ENCODE measurements at regions not wholly inside any gene's neighbourhood (a gene's known extent, or its start where the extent isn't known, plus 50 kb on each side); places are given as distances from the start of the nearest gene placed in this dataset.

DNA sequence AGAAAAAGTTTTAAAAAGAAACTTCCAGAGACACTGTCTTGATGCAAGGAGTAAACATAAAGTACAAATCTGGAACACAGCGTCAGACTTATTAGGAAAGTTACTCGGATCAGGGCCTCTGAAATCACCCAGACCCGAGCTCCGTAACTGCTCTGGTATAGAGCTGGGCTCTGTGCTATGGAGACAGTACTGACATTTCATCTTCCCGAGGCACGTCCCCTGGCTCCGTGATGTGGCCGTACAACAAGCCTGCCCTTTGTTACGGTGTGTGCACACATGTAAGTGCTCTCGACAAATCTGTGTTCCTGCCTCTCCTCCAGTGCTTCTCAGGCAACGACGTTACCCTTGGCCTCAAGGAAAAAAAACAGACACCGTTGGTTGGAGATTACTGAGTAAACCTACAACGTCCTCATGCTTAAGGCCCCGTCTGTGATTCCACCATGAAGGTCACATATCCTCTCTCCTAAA is 107.0 kb upstream of the IRF2BP2 start:
- peak overlapping the region; percentile 11 to 37 for H3K27ac ChIP-seq
- no peak for TF ChIP-seq CTCF (IDR thresholded peaks at IDR 0.05)
- no peak overlapping the region for H3K4me3 ChIP-seq
- H3K4me1 ChIP-seq = peaks cover 36 to 38% of the 10 kb centered on the region in 2 donors
- no peaks in the 10 kb centered on the region for H3K27me3 ChIP-seq
- H3K36me3 ChIP-seq = no peaks in the 10 kb centered on the region
- DNase-seq (peak in 1 of 4 donors; percentile 66), ATAC-seq (peak; percentile 73)
- intact Hi-C loops (cut with DNase I) = no loop called here
- no peaks in the 10 kb centered on the region for H3K9me3 ChIP-seq

DNA sequence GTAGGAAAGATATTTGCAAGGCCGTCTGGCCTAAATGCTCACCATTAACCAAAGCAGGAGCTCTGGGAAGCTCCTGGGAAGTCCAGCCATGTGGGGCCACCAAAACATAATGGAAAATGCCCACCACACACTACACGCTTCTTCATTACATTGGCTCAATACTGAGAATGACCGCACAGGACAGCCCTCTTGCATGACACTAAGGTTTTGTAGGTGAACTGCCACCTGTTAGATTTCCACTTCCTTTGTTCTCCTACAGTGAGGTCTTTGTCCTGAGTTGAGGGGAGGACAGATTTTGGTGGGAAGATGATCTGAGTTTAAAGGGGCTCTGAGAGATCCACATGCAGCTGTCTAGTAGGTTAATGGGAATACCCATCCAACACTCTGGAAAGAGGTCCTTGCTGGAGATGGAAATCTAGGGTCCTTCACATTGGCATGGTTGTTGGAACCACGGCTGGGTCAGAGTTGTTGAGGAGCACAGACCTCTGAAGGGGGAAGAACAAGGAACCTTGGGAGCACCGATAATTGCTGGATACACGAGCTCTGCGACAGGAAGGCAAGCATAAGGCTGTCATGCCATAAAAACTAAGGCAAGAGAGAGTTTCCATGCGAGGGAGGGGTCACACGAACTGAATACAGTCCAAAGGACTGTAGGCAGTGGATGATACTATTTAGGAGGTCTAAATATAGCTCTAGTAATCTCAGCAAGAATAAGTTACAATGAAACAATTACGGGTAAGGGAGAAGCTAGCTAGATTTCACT is 105.5 kb upstream of the IRF2BP2 start:
- intact Hi-C loops (cut with DNase I) = no loop called here
- no peak for ATAC-seq

DNA sequence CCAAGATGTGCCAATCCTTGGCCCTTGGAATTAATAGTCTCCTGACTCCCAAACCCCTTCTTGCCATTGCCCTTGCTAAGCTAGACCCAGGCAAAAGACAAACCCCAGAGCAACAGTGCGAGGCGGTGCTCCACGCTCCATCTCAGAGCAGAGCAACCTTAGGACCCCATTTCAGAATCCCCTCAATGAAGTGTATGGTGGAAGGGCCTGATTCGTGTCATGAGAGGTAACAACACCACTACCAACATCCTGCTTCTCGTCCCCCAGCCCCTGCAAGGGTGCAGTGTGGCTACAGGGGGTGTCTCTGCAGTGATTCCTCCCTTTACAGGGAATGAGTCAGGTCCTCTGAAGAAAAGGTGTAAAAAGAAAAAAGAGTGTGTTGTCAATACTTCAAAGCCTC is 103.9 kb upstream of the IRF2BP2 start:
- no peak for ATAC-seq
- TF ChIP-seq CTCF (IDR thresholded peaks at IDR 0.05) = no peak
- intact Hi-C loops (cut with DNase I) = no loop called here

More for the DNA sequence above, 105.5 kb upstream of the IRF2BP2 start:
- Histone ChIP-seq H3K27me3 (no peaks in the 10 kb centered on the region), H3K4me3 (no peak overlapping the region), H3K36me3 (no peaks in the 10 kb centered on the region), H3K9me3 (no peaks in the 10 kb centered on the region), H3K27ac (no peak overlapping the region), H3K4me1 (peaks cover 21 to 29% of the 10 kb centered on the region in 2 donors)
- DNase-seq = no peak
- no peak for TF ChIP-seq CTCF (IDR thresholded peaks at IDR 0.05)

GRCh38 chr1:234713440-234713839 is 103.5 kb upstream of the IRF2BP2 start:
- Histone ChIP-seq H3K36me3 (no peaks in the 10 kb centered on the region), H3K4me3 (no peak overlapping the region), H3K9me3 (no peaks in the 10 kb centered on the region), H3K27me3 (no peaks in the 10 kb centered on the region), H3K4me1 (peaks cover 11 to 22% of the 10 kb centered on the region in 2 donors), H3K27ac (no peak overlapping the region)
- no peak for ATAC-seq
- intact Hi-C loops (cut with DNase I) = no loop called here
- TF ChIP-seq CTCF (IDR thresholded peaks at IDR 0.05) = no peak
- DNase-seq = no peak

More for the DNA sequence above, 103.9 kb upstream of the IRF2BP2 start:
- peaks cover 15 to 26% of the 10 kb centered on the region in 2 donors for H3K4me1 ChIP-seq
- no peak for DNase-seq
- no peaks in the 10 kb centered on the region for H3K27me3 ChIP-seq
- H3K27ac ChIP-seq = no peak overlapping the region
- H3K9me3 ChIP-seq = no peaks in the 10 kb centered on the region
- no peak overlapping the region for H3K4me3 ChIP-seq
- no peaks in the 10 kb centered on the region for H3K36me3 ChIP-seq

GRCh38 chr1:234712891-234713305 is 102.9 kb upstream of the IRF2BP2 start:
- intact Hi-C loops (cut with DNase I) = no loop called here
- Histone ChIP-seq H3K4me1 (peaks cover 10 to 21% of the 10 kb centered on the region in 2 donors), H3K4me3 (no peak overlapping the region), H3K36me3 (no peaks in the 10 kb centered on the region), H3K27me3 (no peaks in the 10 kb centered on the region), H3K27ac (no peak overlapping the region), H3K9me3 (no peaks in the 10 kb centered on the region)
- ATAC-seq (no peak), DNase-seq (no peak)
- no peak for TF ChIP-seq CTCF (IDR thresholded peaks at IDR 0.05)
